ENCODE measurements at regions not wholly inside any gene's neighbourhood (a gene's known extent, or its start where the extent isn't known, plus 50 kb on each side); places are given as distances from the start of the nearest gene placed in this dataset.

DNA sequence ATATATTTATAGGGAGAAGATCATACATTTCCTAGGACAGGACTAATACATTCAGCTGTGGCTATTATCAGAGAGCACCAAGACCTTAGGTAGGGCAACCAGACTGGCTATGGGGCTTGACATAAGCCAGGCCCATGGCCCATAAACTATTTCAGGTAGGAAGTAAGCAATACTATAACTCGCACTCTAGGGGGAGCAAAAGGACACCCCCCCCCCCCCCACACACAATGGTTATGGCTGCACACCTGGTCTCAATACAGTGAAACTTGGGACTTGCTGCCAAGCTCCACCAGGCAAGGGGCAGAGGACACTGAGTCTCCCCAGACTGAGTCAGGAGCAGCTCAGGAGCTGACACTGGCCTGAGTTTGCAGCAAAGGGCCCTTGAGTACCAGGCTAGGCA lies 348.9 kb upstream of the ASIC2 start:
- TF ChIP-seq, protein P1, sequence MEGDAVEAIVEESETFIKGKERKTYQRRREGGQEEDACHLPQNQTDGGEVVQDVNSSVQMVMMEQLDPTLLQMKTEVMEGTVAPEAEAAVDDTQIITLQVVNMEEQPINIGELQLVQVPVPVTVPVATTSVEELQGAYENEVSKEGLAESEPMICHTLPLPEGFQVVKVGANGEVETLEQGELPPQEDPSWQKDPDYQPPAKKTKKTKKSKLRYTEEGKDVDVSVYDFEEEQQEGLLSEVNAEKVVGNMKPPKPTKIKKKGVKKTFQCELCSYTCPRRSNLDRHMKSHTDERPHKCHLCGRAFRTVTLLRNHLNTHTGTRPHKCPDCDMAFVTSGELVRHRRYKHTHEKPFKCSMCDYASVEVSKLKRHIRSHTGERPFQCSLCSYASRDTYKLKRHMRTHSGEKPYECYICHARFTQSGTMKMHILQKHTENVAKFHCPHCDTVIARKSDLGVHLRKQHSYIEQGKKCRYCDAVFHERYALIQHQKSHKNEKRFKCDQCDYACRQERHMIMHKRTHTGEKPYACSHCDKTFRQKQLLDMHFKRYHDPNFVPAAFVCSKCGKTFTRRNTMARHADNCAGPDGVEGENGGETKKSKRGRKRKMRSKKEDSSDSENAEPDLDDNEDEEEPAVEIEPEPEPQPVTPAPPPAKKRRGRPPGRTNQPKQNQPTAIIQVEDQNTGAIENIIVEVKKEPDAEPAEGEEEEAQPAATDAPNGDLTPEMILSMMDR (IDR thresholded peaks at IDR 0.05; ENCODE audit: low read depth, low read length, missing input control): no peak
- TF ChIP-seq RAD21 (IDR thresholded peaks at IDR 0.05) (no peak), GABPA (IDR thresholded peaks at IDR 0.05 in 1 of 2, conservative IDR thresholded peaks at IDR 0.05 in 1 of 2) (no peak)
- TF ChIP-seq, protein P2, sequence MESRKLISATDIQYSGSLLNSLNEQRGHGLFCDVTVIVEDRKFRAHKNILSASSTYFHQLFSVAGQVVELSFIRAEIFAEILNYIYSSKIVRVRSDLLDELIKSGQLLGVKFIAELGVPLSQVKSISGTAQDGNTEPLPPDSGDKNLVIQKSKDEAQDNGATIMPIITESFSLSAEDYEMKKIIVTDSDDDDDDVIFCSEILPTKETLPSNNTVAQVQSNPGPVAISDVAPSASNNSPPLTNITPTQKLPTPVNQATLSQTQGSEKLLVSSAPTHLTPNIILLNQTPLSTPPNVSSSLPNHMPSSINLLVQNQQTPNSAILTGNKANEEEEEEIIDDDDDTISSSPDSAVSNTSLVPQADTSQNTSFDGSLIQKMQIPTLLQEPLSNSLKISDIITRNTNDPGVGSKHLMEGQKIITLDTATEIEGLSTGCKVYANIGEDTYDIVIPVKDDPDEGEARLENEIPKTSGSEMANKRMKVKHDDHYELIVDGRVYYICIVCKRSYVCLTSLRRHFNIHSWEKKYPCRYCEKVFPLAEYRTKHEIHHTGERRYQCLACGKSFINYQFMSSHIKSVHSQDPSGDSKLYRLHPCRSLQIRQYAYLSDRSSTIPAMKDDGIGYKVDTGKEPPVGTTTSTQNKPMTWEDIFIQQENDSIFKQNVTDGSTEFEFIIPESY (IDR thresholded peaks at IDR 0.05): no peak
- TF ChIP-seq, protein P3, sequence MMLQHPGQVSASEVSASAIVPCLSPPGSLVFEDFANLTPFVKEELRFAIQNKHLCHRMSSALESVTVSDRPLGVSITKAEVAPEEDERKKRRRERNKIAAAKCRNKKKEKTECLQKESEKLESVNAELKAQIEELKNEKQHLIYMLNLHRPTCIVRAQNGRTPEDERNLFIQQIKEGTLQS (IDR thresholded peaks at IDR 0.05): no peak

All from liver (tissue), 3 donors.